Prostate gland (tissue), 2 donors: ENCODE measurements at regions not wholly inside any gene's neighbourhood (a gene's known extent, or its start where the extent isn't known, plus 50 kb on each side); places are given as distances from the start of the nearest gene placed in this dataset.

Experiments
- DNase-seq: peaks from one replicate; pipeline ENCODE4 v3.0.0-alpha.2; 2019; ENCODE audit warnings: low spot score
- H3K27ac ChIP-seq, 2 donors: fragments of 200-600 bp; sonication (generic); 2 replicates each; pipeline ENCODE4 v1.5.1; 2017 to 2019
- H3K27me3 ChIP-seq: fragments of 200-600 bp; sonication (generic); replicated peaks from 2 replicates; pipeline ENCODE4 v1.5.1; 2019; ENCODE audit not compliant: insufficient read depth
- H3K36me3 ChIP-seq, 2 donors: fragments of 200-600 bp; sonication (generic); 1 replicate in 1 of 2; 2 replicates in 1 of 2; pipeline versions ENCODE4 v1.5.1 to v1.8.1; 2017 to 2019
- H3K4me1 ChIP-seq: fragments of 200-600 bp; sonication (generic); replicated peaks from 2 replicates; pipeline ENCODE4 v1.5.1; 2019
- H3K4me3 ChIP-seq, 2 donors: fragments of 200-600 bp; sonication (generic); 2 replicates each; pipeline ENCODE4 v1.5.1; 2017 to 2019
- H3K9me3 ChIP-seq: fragments of 200-600 bp; sonication (generic); 2 replicates; pipeline ENCODE4 v1.5.1; 2017
- POLR2A ChIP-seq: fragments of 450-650 bp; IDR thresholded peaks from one replicate; pipeline ENCODE4 v1.6.1; 2016; ENCODE audit warnings: antibody characterized with exemption, mild to moderate bottlenecking
- POLR2AphosphoS5 ChIP-seq: sonication (generic); formaldehyde crosslinking; IDR thresholded peaks from one replicate; pipeline ENCODE4 v1.6.1; 2017; ENCODE audit warnings: antibody characterized with exemption
- WGBS: methylation state at CpG from one replicate; pipeline ENCODE4 v1.1.5; 2018; 5-methylcytosine and 5-hydroxymethylcytosine counted together
- intact Hi-C: fragments of 100-400 bp; cut with DNase I; formaldehyde crosslinking; loops from one replicate; pipeline ENCODE4 v1.14.2; 2022
- TF ChIP-seq, protein P1 (sequence below), 4 experiments: fragments of 200-600 bp in 2 of 4; fragments of 450-650 bp in 2 of 4; sonication (generic) in 2 of 4; IDR thresholded peaks; 1 replicate in 3 of 4; 2 replicates in 1 of 4; pipeline ENCODE4 v1.5.1; 2016 to 2019; ENCODE audit warnings: antibody characterized with exemption in 4 of 4, mild to moderate bottlenecking in 2 of 4, moderate library complexity in 2 of 4

DNA sequence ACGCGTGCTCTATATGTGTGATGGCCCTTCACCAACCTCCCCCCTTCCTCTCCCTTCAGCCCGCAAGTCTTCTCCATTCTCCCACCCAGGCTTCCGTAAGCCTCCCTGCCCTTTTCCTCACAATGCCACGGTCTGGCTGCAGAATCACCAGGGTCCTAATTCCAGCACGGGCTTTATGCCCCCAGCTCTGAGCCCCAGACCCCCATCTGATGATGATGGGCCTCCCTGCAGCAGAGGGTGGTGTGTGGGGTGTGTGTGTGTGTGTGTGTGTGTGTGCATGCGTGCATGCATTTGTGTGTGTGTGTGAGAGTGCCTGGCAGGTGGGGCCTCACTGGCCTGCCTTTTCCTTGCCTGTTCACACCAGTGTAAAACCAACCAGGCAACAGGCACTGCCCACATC is 109.9 kb downstream of the OAT start:
- no peak overlapping the region for H3K27ac ChIP-seq
- DNase-seq, result no peak
- H3K9me3 ChIP-seq, result no peaks in the 10 kb centered on the region
- H3K4me1 ChIP-seq, result no peaks in the 10 kb centered on the region
- no peak overlapping the region for H3K4me3 ChIP-seq
- 86% methylated on average over 7 of the region's 7 CpGs for WGBS
- H3K36me3 ChIP-seq, result no peaks in the 10 kb centered on the region
- intact Hi-C loops, result no loop called here
- TF ChIP-seq POLR2A (no peak), POLR2AphosphoS5 (no peak)
- TF ChIP-seq, protein P1, sequence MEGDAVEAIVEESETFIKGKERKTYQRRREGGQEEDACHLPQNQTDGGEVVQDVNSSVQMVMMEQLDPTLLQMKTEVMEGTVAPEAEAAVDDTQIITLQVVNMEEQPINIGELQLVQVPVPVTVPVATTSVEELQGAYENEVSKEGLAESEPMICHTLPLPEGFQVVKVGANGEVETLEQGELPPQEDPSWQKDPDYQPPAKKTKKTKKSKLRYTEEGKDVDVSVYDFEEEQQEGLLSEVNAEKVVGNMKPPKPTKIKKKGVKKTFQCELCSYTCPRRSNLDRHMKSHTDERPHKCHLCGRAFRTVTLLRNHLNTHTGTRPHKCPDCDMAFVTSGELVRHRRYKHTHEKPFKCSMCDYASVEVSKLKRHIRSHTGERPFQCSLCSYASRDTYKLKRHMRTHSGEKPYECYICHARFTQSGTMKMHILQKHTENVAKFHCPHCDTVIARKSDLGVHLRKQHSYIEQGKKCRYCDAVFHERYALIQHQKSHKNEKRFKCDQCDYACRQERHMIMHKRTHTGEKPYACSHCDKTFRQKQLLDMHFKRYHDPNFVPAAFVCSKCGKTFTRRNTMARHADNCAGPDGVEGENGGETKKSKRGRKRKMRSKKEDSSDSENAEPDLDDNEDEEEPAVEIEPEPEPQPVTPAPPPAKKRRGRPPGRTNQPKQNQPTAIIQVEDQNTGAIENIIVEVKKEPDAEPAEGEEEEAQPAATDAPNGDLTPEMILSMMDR (IDR thresholded peaks at IDR 0.05), result no peak
- no peaks in the 10 kb centered on the region for H3K27me3 ChIP-seq

DNA sequence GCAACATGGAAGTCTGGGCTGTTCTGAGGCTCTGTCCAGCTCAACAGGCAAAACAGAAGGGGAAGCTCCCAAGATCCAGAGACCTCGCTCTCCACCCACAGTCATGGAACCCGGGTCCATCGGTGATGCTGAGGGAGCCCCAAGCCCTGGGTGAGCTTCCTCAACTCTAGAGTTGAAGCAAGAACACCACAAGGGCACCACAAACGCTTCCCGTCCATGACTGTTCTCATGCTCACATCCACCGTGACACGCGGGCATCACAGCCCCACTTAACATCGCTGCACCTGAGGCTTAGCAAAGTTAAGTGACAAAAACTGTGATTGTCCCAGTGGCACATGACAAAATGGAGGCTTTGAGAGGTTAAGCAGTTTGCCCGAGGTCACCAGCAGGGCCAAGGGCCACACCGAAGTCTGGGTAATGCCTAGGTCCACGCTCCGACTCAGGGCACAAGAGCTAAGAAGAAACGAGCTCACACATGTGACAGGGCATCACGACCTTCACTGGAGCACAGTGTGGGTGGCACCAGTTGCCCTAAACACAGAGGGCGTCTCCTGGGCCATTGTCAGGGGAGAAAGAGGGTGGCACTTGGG is 110.6 kb downstream of the OAT start:
- no peaks in the 10 kb centered on the region for H3K36me3 ChIP-seq
- no peak overlapping the region for H3K4me3 ChIP-seq
- TF ChIP-seq, protein P1 (IDR thresholded peaks at IDR 0.05), result no peak
- TF ChIP-seq POLR2AphosphoS5 (no peak), POLR2A (no peak)
- intact Hi-C loops, result no loop called here
- no peaks in the 10 kb centered on the region for H3K9me3 ChIP-seq
- 82% methylated on average over 16 of the region's 16 CpGs for WGBS
- no peaks in the 10 kb centered on the region for H3K27me3 ChIP-seq
- no peaks in the 10 kb centered on the region for H3K4me1 ChIP-seq
- no peak for DNase-seq
- H3K27ac ChIP-seq, result no peak overlapping the region

DNA sequence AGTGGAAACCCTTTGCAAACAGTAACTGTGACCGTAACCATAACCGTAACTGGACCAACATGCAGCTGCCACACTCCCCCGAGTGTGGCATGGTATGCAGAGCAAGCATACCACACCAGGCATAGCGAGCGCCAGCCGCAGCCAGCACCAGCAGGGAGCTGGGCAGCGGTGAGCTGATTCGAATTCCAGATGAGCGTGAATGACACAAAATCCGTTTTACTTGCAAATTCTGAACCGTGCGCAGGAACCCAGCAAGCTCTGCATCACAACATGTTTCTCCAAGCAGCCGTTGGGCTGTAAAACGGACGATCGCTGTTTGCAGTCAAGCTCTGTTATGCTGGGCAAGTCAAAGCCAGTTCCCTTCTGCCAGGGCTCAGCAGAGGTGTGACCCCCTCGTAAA is 111.1 kb downstream of the OAT start:
- Histone ChIP-seq H3K4me1 (no peaks in the 10 kb centered on the region), H3K4me3 (no peak overlapping the region), H3K9me3 (no peaks in the 10 kb centered on the region), H3K36me3 (no peaks in the 10 kb centered on the region), H3K27ac (no peak overlapping the region), H3K27me3 (no peaks in the 10 kb centered on the region)
- no peak for TF ChIP-seq POLR2AphosphoS5
- TF ChIP-seq, protein P1 (IDR thresholded peaks at IDR 0.05), result no peak
- no peak for TF ChIP-seq POLR2A
- no peak for DNase-seq
- intact Hi-C loops, result no loop called here
- 47% methylated on average over 17 of the region's 17 CpGs for WGBS

- no peaks in the 10 kb centered on the region for H3K27me3 ChIP-seq
- intact Hi-C loops, result no loop called here
- H3K4me3 ChIP-seq, result no peak overlapping the region
- TF ChIP-seq, protein P1 (IDR thresholded peaks at IDR 0.05), result no peak
- TF ChIP-seq POLR2AphosphoS5 (no peak), POLR2A (no peak)
- no peaks in the 10 kb centered on the region for H3K36me3 ChIP-seq
- H3K4me1 ChIP-seq, result no peaks in the 10 kb centered on the region
- H3K9me3 ChIP-seq, result no peaks in the 10 kb centered on the region
- 75% methylated on average over 4 of the region's 4 CpGs for WGBS
- no peak for DNase-seq
- no peak overlapping the region for H3K27ac ChIP-seq
Measured at GRCh38 chr10:124306922-124307371, 111.8 kb downstream of the OAT start.

DNA sequence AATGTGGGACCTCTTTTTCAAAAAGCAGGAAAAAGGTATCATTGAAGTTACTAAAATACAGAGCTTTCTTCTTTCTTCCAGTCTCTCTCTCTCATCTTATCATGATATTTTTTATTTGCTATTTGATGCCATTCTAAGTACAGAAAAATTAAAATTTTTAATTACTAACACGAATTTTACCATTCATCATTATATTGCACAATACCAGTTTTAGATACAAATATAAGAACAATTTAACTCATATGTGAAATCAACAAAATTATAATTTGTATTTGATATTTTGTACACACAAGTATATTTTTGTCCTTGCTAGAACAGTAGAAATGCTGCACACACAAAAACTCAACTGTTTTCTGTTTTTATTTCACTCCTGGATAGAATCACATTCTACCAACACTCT is 112.2 kb downstream of the OAT start:
- Histone ChIP-seq H3K27ac (no peak overlapping the region), H3K27me3 (no peaks in the 10 kb centered on the region), H3K4me3 (no peak overlapping the region), H3K36me3 (no peaks in the 10 kb centered on the region), H3K4me1 (no peaks in the 10 kb centered on the region), H3K9me3 (no peaks in the 10 kb centered on the region)
- WGBS, result 89% methylated on average over 1 of the region's 1 CpG
- no peak for DNase-seq
- TF ChIP-seq POLR2AphosphoS5, result no peak
- no peak for TF ChIP-seq POLR2A
- TF ChIP-seq, protein P1 (IDR thresholded peaks at IDR 0.05), result no peak
- intact Hi-C loops, result no loop called here
